Superior temporal gyrus (tissue), 1 donor: ENCODE measurements at regions not wholly inside any gene's neighbourhood (a gene's known extent, or its start where the extent isn't known, plus 50 kb on each side); places are given as distances from the start of the nearest gene placed in this dataset.

Experiments used
- DNase-seq: peaks from one replicate; pipeline ENCODE4 v3.0.0-alpha.2; 2016; ENCODE audit errors: extremely low spot score

DNA sequence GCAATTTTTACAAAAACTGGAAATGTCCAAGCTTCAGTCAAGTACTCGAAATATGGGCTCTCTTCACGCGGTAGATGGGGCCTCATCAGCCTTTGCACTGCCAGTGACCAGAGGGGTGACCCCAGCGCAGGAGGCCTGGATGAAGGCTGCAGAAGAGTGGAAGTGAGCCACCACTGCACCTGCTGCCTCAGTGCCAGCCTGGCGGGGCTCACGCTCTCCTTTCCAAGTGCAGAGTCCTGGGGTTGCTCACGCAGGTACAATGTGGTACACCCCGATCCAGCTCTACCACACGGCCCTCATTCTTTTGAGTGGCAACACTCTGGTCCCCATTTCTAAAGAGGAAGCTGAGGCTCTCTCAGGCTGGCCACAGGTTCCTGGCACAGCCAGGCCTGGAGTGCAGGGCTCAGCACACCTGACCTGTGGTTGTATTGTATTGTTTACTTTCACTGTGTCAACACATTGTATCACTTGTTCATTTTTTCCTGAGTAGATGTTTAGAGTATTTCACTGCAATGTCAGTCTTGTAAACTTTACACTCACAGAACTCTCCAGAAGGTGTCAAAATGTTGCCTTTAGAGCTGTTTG, 97.3 kb upstream of the SOX1 start:
- DNase-seq: no peak

DNA sequence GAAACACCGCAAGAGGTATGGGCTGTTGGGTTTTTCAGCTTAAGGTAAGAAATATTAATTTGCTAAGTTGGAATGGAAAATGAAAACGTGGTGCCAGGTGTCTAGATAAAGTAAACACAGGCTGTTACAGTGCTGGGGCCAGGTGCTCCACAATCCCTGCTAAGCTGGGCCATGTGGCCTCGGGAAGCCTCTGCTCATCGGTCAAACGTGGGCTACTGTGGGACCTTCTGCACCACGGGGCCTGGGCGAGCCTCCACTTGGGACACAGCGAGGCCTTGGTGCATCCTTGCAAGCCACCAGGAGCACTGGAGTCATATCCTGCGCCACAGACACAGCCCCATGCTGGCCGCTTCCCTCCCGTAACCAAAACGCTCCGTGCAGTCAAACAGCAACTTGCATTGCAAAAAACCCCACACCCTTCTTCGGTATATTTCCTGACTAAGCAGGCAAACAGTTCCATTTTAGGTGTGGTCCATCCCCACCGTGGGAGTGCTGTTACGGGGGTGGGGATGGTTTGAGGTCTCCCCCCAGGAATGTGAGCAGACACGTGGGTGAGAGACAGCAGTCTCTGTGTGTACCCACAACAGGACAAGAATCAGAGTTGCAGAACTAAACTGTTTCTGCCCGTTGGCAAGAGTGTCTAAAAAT, 96.3 kb upstream of the SOX1 start:
- DNase-seq: no peak

DNA sequence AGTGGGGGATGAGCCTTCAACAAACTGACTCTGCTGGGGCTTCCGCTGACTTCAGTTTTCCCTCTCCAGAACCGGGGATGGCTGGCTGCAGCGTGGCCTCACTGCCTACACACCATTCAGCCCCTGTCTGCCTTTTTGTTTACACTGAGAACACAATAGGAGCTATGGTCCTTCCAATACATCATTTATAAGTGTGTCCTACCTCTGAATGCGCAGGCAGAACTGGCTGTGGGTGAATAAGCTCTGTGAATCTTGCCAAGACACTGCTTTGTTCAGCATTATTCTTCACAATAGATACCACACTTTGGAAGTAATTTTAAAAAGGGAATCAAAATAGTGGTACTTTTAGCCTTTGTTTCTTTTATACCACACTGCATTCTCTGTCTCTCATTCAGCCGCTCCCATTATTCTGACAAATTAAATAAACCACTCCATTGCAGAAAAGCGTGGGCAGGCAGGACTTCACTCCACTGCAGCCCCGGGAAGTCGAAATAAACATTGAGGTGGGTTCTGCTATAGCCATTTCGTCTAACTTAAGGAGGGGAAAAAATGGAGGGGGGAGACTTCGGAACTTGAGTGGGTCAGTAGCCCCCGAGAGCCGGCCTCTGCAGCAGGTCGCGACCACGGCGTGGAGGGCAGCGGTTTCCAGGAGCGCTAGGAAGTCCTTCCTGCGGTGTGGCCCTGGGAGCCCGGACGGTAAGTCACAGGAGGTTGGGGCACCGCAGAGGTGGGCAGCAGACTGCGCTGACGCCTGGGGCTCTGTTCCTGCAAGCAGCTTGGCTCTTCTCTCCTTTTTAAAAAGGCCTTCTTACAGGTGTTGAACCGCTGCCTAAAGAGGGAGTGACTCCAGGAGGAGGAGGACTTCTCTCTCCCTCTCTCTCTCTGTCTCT, 94.8 kb upstream of the SOX1 start:
- no peak for DNase-seq

DNA sequence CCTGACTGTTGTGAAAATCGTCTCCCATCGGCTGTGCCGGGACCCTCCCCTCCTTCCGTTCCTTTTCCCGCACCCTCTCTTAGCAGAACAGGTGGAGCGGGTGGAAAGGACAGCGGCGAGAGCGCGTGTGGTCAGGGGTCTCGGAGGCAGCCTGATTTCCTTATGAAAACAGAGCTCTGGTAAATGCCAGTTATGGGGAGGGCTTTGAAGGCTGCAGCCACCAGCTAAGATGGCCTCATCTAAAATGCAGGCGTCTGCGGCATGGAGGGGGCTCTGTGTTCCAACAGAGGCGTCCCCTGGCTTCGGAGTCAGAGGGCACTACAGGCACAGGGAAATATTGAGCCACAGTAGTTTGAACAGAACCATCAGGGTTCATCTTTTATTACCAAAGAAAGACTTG, 93.8 kb upstream of the SOX1 start:
- no peak for DNase-seq

DNA sequence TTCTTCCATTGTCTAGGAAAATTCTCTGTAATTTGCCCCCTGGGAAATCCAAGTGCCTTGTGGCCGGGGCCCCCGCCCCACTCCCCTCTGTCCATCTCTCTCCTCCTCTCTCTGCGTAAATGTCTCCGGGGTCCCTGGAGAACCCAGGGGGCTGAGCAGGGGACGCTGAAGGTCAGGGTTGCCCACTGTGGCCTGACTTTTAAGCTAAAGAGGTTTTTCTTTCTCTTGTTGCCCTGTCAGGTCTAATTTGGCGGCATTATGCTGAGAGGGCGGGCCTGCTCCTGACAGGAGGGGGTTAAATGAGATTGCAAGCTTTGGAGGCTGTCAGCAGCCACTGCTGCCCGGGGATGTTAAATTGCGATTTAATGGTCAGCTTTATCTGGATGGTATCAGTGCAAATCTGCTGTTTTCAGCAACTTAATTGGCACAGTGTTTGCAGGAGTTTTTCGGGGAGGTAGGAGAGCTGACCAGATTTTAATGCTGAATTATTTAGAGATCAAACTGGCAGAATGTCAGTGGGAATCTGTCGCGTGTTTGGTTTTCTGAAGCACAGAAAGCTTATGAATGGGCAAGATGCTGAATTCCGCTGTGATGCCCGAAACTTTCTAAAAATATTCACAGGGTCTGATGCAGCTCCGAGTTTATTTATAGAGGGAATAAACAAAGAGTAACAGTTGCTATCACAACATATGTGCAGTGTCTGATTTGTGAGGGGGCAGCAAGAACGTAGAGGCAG, 93.2 kb upstream of the SOX1 start:
- peak; percentile 31 for DNase-seq

DNA sequence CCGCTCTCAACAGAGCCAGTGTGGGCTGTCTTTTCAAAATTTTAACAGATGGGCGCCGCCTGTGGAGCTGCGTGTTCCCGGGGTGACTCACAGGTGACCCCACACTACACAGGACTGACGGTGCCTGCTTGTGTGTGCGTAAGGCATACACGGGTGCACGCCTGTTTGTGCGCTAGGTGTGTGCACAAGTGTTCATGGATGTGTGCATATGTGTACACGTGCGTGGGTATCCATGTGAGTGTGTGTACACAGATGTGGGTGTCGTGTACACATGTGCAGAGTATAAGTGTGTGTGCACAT, 92.7 kb upstream of the SOX1 start:
- DNase-seq: no peak

DNA sequence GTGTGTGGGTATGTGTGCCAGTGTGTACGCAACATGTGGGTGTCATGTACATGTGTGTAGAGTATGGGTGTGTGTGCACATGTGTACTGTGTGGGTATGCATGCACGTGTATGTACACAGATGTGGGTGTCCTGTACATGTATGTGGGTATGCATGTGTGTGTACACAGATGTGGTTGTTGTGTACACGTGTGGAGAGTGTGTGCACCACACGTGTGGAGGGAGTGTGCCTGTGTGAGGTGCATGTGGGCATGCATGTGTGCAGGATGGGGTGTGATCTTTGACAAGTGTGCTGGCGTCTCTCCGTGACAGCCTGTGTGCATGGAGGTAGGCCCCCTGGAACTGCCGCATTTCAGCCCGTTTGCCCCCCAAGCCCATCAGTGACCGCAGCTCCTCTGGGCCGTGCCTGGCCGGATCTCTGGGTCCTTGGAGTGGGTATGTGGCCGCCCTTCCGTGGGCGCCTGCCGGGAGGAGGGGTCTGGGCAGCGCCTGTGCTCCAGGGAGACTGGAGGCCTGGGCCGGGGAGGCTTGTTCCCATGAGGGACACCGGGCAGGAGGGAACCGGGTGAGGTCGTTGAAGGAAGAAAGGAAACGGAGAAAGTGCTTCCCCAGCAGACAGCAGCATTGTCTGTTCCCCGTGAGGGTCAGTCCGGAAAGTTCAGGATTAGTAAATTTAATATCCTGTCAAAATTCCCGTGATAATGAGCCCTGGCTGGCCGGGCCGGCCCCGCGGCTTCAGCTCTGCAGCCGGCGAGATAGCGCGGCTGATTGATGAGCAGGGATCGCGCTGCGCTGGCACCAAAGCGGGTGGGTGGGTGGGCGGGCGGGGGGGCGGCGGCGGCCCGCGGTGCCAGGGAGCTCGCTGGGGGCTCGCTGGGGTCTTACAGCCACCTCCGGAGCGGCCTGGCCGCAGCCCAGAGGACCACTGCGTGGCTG, 91.1 kb upstream of the SOX1 start:
- no peak for DNase-seq

DNA sequence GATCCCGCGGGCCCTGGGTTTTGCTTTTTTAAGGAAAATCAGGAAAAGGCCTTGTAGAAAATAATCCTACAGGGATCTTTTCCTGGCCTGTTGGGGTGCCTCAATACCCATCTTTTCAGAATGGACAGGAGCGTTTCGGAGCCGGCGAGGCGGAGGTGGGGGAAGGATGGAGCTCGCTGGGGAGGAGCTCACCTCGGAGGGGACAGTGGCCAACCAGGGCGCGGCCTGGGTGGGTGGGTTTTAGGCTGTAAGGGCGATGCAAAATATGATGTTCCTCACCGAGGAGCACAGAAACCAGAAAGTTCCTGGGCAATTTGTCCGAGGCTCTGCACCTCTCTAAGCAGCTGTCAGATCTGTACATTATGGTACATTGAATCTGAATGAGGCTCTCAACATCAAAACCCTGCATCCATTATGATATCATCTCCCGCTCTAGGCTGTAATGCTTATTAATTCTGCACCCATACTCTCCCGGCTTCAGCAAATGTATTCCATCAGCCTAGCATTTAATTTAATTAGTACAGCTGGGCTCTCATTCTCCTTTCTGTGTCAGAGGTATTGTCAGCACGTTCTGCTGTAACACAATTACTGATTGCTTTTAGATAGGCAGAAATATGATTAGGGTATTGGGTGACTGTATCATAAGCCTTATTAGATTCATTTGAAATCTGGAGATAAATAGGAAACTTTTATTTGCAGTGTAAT, 90.3 kb upstream of the SOX1 start:
- DNase-seq: no peak

DNA sequence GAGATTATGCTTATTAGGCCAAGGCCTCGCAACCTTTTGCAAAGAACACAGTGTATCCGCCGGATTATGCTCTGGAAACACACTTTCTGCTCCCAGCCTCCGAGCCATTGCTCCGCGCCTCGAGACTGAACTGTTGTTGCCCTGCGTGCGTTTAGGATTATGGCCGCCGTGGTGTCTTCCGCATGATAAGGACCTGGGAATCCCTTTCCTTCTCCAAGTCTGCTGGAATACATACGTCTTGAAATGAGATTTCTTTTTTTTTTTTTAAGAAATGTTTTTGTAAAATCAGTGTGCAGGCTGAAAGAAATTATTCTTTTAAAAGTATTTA, 89.8 kb upstream of the SOX1 start:
- DNase-seq: no peak

DNA sequence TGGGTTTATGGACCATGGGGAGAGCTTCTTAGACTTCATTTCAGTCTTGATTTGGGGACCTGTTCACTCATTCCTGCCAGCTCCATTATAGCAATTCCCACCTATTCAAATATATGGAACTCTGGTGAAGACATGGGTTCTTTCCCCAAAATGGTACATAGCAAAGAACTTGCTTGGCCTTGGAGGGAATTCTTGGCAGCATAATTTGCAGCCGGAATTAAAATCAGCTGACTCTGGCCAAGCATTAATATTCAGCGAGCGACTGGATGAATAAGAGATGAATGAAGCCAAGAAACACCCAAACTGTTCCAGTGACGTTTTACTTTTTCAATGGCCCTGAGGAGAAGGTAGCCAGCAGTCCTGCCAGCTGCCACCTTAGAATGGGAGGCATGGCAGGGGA, 88.4 kb upstream of the SOX1 start:
- peak; percentile 57 for DNase-seq

DNA sequence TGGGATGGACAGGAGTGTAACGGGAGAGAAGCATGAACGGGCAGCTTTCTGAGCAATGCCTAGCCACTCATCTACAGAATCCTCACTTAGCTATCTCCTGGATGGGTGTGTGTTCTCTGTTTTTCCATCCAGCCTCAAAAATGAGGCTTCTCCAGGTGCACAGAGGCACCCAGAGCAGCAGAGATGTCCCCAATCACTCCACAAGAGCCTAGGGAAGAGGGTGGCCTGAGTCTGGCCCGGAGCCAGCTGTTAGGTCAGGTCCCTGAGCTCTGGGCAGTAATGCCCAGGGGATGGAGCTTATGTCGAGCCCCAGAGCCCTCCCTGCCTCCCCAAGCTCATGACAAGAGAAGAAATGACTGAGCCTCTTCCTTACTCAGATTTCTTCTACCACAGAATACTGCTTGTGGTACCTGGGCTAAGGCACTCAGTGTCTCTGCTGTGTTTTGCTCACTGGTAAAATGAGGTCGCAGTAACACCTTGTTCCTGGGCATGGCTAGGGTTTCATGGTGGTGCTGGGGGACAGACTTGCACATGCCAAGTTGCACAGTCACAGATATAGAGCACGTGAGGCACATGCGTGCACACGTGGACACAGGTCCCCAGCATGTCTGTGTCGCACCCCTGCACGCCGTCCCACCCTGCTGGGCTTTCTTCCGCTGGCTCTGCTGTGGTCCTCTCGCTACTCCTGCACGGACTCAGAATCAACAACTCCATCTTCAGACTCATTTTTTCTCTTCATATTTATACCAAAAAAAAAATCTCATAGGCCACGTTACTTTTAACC, 86.6 kb upstream of the SOX1 start:
- DNase-seq: no peak

DNA sequence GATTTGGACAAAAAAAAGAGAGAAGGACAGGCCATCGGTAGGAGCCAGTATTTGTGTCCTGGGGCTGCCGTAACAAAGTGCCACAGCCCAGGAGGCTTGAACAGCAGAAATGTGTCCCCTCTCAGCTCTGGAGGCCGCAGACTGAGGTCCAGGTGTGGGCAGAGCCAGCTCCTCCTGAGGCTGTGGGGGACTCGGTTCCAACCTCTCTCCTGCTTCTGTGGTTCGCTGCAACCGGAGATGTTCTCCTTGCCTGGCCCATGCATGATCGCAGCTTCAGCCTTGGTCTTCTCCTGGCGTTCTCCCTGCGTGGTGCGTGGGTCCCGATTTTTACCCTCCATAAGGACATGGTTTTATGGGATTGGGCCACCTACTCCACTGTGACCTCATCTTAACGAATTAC, 85.9 kb upstream of the SOX1 start:
- no peak for DNase-seq

DNA sequence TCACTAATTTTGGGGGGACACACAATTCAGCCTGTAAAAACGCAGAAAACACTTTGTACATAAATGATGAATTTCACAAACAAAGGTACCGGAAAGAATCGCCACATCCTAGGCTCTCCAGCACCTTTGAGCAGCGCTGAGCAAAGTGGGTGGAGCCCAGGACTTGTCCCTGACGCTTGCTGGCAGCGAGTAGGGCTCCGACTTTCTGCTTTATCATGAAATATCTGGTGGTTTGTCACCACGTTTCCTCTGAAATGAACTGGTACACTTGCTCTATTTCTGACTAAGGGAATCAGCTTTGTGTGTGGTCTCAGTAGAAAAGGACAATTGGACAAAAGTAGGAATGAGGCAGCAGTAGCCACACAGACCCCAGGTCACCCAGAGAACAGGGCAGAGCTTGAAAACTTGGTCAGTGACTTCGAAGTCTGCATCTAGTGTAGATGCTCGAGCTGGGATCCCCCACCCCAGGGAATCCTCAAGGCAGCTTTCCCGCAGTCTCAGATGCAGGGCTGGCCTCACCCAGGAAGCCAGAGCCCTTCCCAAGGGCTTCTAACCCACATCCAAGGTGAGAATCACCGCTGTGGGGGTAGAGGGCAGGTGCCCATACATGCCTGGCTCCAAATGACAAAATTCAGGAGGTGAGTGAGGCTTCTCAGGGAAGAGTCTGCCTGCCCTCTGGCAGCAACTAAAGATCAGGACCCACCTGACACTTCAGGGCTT, 85.3 kb upstream of the SOX1 start:
- no peak for DNase-seq

DNA sequence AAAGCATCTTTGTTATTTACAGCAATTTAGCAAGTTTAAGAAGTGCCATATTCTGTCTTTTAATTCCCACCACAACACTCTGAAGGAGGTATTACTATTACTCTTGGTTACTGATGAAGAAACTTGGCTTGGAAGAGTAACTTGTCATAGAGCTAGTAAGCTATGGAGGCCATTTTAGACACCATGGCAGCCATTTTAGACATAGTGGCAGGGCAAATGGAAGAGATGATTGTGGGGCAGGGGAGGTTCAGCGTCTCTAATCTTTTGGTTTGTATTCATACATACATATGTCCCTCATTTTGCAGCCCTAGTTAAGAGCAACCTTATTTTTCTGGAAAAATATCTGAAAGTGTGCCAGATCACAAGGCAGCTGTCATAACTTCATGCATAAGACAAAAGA, 82.6 kb upstream of the SOX1 start:
- no peak for DNase-seq

DNA sequence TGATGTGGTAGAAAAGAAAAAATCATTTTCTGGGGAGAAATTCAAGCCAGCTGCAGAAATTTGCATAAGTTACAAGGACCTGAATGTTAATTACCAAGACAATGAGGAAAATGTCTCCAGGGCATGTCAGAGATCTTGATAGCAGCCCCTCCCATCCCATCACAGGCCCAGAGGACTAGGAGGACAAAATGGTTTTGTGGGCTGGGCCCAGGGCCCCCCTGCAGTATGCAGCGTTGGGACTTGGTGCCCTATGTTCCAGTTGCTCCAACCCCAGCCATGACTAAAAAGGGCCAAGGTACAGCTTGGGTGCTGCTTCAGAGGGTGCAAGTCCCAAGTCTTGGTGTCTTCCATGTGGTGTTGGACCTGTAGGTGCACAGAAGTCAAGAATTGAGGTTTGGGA, 76.6 kb upstream of the SOX1 start:
- DNase-seq: no peak

DNA sequence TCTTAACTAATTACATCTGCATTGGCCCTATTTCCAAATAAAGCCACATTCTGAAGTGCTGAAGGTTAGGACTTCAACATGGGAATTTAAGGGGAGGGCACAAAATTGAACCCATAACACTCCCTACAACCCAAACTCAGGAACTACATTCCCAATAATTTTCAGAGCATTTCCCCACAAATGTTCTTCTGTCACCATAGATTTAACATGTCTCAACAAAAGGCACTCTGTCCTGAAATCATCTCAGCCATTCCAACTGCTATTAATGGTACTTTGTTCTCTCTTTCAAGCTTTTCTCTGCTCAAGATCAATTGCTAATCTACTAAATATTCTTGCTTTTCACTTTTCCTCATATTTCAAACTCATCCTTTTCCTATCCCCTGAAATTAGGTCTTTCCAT, 74.0 kb upstream of the SOX1 start:
- DNase-seq: no peak

DNA sequence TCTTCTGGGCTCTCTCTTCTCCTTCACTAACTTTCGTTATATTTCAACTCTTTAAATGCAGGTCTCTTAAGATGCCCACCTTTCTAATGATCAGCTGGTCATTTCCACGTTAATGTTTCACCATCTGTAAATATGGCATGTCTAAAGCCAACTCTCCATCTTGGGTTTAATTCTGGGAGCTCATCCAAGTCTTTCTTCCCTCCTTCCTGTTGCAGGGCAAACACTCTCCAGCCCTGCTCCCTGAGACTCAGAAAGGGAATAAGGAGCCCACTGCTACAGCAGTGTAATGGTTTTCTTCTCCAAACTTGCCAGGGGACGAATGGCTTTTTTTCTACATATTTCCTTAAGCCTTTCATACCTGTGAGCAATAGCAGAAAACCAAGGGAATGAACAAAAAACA, 73.3 kb upstream of the SOX1 start:
- DNase-seq: no peak

DNA sequence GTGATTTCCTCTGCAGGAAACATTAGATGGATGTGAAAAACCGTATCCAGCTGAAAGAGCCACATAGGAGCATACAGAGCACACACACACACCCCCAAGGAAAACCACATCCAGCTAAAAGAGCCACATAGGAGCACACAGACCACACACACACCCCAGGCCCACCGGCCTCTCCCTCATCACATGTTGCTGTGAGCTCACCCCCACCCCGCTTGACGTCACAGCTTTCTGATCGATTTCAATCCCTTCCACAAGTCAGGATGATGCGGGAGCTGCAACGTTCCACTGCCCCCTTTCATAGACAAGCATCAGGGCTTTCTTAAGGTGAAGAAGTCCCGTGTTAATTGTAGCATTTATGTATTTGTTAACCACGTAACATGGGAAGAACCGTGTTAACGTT, 72.4 kb upstream of the SOX1 start:
- DNase-seq: no peak

DNA sequence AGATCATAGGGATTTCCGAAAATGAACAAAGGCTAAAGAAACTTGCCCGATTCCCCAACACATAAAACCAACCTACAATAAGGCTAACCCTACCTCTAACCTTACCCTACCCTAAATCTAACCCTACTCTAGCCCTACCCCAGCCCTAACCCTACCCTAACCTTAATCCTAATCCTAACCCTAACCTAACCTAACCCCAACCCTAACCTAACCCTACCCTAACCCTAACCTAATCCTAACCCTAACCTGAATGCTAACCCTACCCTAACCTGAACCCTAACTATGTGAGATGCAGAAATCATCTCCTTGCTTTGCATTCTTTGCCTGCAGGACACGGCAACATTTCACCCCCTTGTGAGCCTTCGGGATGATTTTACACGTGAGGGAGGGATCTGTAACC, 67.6 kb upstream of the SOX1 start:
- no peak for DNase-seq

DNA sequence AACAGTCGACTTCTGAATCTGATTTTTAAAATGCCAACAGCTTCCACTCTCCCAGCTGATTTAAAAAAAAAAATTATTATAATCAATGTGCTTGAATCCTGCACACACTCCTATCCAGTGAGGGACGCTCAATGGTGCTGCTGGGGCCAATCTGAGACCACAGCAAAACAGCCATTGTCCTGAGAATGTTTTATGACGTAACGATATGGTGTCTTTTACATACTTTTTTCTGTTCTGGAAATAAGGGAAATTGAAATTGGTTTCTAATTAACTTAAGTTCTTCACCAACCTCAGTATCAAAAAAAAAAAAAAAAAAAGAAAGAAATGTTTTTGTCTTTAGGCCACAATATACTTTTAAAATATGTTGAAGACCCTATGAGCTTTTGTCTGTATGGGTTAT, 66.1 kb upstream of the SOX1 start:
- no peak for DNase-seq
